ENCODE measurements at regions not wholly inside any gene's neighbourhood (a gene's known extent, or its start where the extent isn't known, plus 50 kb on each side); places are given as distances from the start of the nearest gene placed in this dataset.

- TF ChIP-seq, protein P1, sequence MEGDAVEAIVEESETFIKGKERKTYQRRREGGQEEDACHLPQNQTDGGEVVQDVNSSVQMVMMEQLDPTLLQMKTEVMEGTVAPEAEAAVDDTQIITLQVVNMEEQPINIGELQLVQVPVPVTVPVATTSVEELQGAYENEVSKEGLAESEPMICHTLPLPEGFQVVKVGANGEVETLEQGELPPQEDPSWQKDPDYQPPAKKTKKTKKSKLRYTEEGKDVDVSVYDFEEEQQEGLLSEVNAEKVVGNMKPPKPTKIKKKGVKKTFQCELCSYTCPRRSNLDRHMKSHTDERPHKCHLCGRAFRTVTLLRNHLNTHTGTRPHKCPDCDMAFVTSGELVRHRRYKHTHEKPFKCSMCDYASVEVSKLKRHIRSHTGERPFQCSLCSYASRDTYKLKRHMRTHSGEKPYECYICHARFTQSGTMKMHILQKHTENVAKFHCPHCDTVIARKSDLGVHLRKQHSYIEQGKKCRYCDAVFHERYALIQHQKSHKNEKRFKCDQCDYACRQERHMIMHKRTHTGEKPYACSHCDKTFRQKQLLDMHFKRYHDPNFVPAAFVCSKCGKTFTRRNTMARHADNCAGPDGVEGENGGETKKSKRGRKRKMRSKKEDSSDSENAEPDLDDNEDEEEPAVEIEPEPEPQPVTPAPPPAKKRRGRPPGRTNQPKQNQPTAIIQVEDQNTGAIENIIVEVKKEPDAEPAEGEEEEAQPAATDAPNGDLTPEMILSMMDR (IDR thresholded peaks at IDR 0.05; ENCODE audit: poor library complexity, severe bottlenecking), result no peak
- no peak for TF ChIP-seq MXI1 (conservative IDR thresholded peaks at IDR 0.05; ENCODE audit: poor library complexity, severe bottlenecking)
Observed at GRCh38 chr21:24894324-24894723, 713.0 kb downstream of the MRPL39 start.

Measured in neural cell (in vitro differentiated cells).